Prostate gland (tissue), 2 donors: ENCODE measurements at regions not wholly inside any gene's neighbourhood (a gene's known extent, or its start where the extent isn't known, plus 50 kb on each side); places are given as distances from the start of the nearest gene placed in this dataset.

Experiments
- DNase-seq: peaks from one replicate; pipeline ENCODE4 v3.0.0-alpha.2; 2019; ENCODE audit warnings: low spot score
- H3K27ac ChIP-seq, 2 donors: fragments of 200-600 bp; sonication (generic); 2 replicates each; pipeline ENCODE4 v1.5.1; 2017 to 2019
- H3K27me3 ChIP-seq: fragments of 200-600 bp; sonication (generic); replicated peaks from 2 replicates; pipeline ENCODE4 v1.5.1; 2019; ENCODE audit not compliant: insufficient read depth
- H3K36me3 ChIP-seq, 2 donors: fragments of 200-600 bp; sonication (generic); 1 replicate in 1 of 2; 2 replicates in 1 of 2; pipeline versions ENCODE4 v1.5.1 to v1.8.1; 2017 to 2019
- H3K4me1 ChIP-seq: fragments of 200-600 bp; sonication (generic); replicated peaks from 2 replicates; pipeline ENCODE4 v1.5.1; 2019
- H3K4me3 ChIP-seq, 2 donors: fragments of 200-600 bp; sonication (generic); 2 replicates each; pipeline ENCODE4 v1.5.1; 2017 to 2019
- H3K9me3 ChIP-seq: fragments of 200-600 bp; sonication (generic); 2 replicates; pipeline ENCODE4 v1.5.1; 2017
- CTCF ChIP-seq, 4 experiments: fragments of 200-600 bp in 2 of 4; fragments of 450-650 bp in 2 of 4; sonication (generic) in 2 of 4; IDR thresholded peaks; 1 replicate in 3 of 4; 2 replicates in 1 of 4; pipeline ENCODE4 v1.5.1; 2016 to 2019; ENCODE audit warnings: antibody characterized with exemption in 4 of 4, mild to moderate bottlenecking in 2 of 4, moderate library complexity in 2 of 4
- POLR2A ChIP-seq: fragments of 450-650 bp; IDR thresholded peaks from one replicate; pipeline ENCODE4 v1.6.1; 2016; ENCODE audit warnings: antibody characterized with exemption, mild to moderate bottlenecking
- POLR2AphosphoS5 ChIP-seq: sonication (generic); formaldehyde crosslinking; IDR thresholded peaks from one replicate; pipeline ENCODE4 v1.6.1; 2017; ENCODE audit warnings: antibody characterized with exemption
- WGBS: methylation state at CpG from one replicate; pipeline ENCODE4 v1.1.5; 2018; 5-methylcytosine and 5-hydroxymethylcytosine counted together
- intact Hi-C: fragments of 100-400 bp; cut with DNase I; formaldehyde crosslinking; loops from one replicate; pipeline ENCODE4 v1.14.2; 2022

GRCh38 chr16:10333321-10334032, 52.4 kb upstream of the ATF7IP2 start:
- Histone ChIP-seq H3K27me3 (no peaks in the 10 kb centered on the region), H3K4me1 (no peaks in the 10 kb centered on the region), H3K36me3 (no peaks in the 10 kb centered on the region), H3K27ac (no peak overlapping the region), H3K9me3 (no peaks in the 10 kb centered on the region), H3K4me3 (no peak overlapping the region)
- intact Hi-C loops: no loop called here
- WGBS: 85% methylated on average over 10 of the region's 10 CpGs
- DNase-seq: no peak
- no peak for TF ChIP-seq CTCF (IDR thresholded peaks at IDR 0.05)
- TF ChIP-seq POLR2AphosphoS5: no peak
- no peak for TF ChIP-seq POLR2A

- DNase-seq: no peak
- Histone ChIP-seq H3K4me1 (no peaks in the 10 kb centered on the region), H3K9me3 (no peaks in the 10 kb centered on the region), H3K27ac (no peak overlapping the region), H3K36me3 (no peaks in the 10 kb centered on the region), H3K4me3 (no peak overlapping the region), H3K27me3 (no peaks in the 10 kb centered on the region)
- intact Hi-C loops: no loop called here
- TF ChIP-seq POLR2AphosphoS5 (no peak), CTCF (IDR thresholded peaks at IDR 0.05) (no peak), POLR2A (no peak)
- WGBS: 83% methylated on average over 12 of the region's 12 CpGs
These were observed 50.2 kb upstream of the ATF7IP2 start for GRCh38 chr16:10335681-10336080.
